ENCODE measurements at regions not wholly inside any gene's neighbourhood (a gene's known extent, or its start where the extent isn't known, plus 50 kb on each side); places are given as distances from the start of the nearest gene placed in this dataset.

DNA sequence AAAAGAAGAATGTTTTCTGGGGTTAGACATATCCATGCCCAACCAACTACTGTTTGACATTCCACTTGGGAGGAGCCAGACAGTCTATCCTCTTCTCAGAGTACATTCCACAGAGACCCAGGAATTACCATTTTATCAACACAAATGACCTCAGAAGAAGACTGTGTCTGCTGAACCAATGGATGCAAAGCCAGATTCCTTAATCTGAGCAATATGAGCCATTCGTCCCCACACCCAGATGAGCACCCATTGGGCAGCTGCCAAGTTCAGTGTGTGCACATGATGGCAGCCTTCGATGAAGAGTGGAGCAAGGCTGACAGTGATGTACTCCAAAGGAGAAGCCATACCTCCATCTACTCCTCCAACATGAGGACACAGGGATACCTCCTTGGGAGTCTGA lies 111.3 kb downstream of the ZNF674 start:
- no peaks in the 10 kb centered on the region for H3K36me3 ChIP-seq (ENCODE audit: control insufficient read depth in 2 of 2, extremely low read depth in 1 of 2, insufficient read depth in 2 of 2, low read length in 2 of 2)
- no peak overlapping the region for H3K4me2 ChIP-seq (ENCODE audit: control insufficient read depth, extremely low read depth, insufficient read depth, low read depth, low read length)
- FAIRE-seq (no peak), DNase-seq (ENCODE audit: low read depth, low spot score) (no peak)
- H3K9ac ChIP-seq (ENCODE audit: control insufficient read depth, extremely low read depth, insufficient read depth, low read length) = no peak overlapping the region
- H3K4me3 ChIP-seq (ENCODE audit: control insufficient read depth in 2 of 3, extremely low read depth in 1 of 3, insufficient read depth in 2 of 3, low read depth in 1 of 3, low read length in 3 of 3) = no peak overlapping the region
- H3K4me1 ChIP-seq (ENCODE audit: control insufficient read depth, extremely low read depth, insufficient read depth, low read length) = no peaks in the 10 kb centered on the region
- H4K20me1 ChIP-seq (ENCODE audit: control insufficient read depth, extremely low read depth, insufficient read depth, low read length) = no peaks in the 10 kb centered on the region
- no peak overlapping the region for H3K27ac ChIP-seq (ENCODE audit: control insufficient read depth, insufficient read depth, low read length)
- H3K27me3 ChIP-seq (ENCODE audit: control insufficient read depth, extremely low read depth, insufficient read depth, low read length) = peaks cover 4% of the 10 kb centered on the region
- TF ChIP-seq, protein P1, sequence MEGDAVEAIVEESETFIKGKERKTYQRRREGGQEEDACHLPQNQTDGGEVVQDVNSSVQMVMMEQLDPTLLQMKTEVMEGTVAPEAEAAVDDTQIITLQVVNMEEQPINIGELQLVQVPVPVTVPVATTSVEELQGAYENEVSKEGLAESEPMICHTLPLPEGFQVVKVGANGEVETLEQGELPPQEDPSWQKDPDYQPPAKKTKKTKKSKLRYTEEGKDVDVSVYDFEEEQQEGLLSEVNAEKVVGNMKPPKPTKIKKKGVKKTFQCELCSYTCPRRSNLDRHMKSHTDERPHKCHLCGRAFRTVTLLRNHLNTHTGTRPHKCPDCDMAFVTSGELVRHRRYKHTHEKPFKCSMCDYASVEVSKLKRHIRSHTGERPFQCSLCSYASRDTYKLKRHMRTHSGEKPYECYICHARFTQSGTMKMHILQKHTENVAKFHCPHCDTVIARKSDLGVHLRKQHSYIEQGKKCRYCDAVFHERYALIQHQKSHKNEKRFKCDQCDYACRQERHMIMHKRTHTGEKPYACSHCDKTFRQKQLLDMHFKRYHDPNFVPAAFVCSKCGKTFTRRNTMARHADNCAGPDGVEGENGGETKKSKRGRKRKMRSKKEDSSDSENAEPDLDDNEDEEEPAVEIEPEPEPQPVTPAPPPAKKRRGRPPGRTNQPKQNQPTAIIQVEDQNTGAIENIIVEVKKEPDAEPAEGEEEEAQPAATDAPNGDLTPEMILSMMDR (optimal IDR thresholded peaks at IDR 0.05 in 1 of 3, IDR thresholded peaks at IDR 0.05 in 1 of 3, conservative IDR thresholded peaks at IDR 0.05 in 1 of 3; ENCODE audit: extremely low read depth in 1 of 3, insufficient read depth in 2 of 3, low read length in 3 of 3) = no peak
- TF ChIP-seq EZH2 (IDR thresholded peaks at IDR 0.05; ENCODE audit: low read length) = no peak
- no peaks in the 10 kb centered on the region for H3K9me1 ChIP-seq (ENCODE audit: control insufficient read depth, extremely low read depth, insufficient read depth, low read length)
- dilution Hi-C loops (cut with MboI; ENCODE audit: extremely low pct_ligation_motif_present, low sequenced_read_pairs) = no loop called here
- no peak overlapping the region for H2AFZ ChIP-seq (ENCODE audit: control insufficient read depth, low read length)
- H3K79me2 ChIP-seq (ENCODE audit: control insufficient read depth, insufficient read depth, low read length) = no peaks in the 10 kb centered on the region
- H3K9me3 ChIP-seq (ENCODE audit: control insufficient read depth, low read depth, low read length) = no peaks in the 10 kb centered on the region

GRCh38 chrX:46408553-46409407 lies 136.4 kb downstream of the ZNF674 start:
- Histone ChIP-seq H3K4me3 (ENCODE audit: control insufficient read depth in 2 of 3, extremely low read depth in 1 of 3, insufficient read depth in 2 of 3, low read depth in 1 of 3, low read length in 3 of 3) (no peak overlapping the region), H3K4me2 (ENCODE audit: control insufficient read depth, extremely low read depth, insufficient read depth, low read depth, low read length) (no peak overlapping the region), H3K9ac (ENCODE audit: control insufficient read depth, extremely low read depth, insufficient read depth, low read length) (no peak overlapping the region), H3K4me1 (ENCODE audit: control insufficient read depth, extremely low read depth, insufficient read depth, low read length) (no peaks in the 10 kb centered on the region), H3K9me3 (ENCODE audit: control insufficient read depth, low read depth, low read length) (no peaks in the 10 kb centered on the region), H4K20me1 (ENCODE audit: control insufficient read depth, extremely low read depth, insufficient read depth, low read length) (no peaks in the 10 kb centered on the region), H2AFZ (ENCODE audit: control insufficient read depth, low read length) (peak overlapping the region; percentile 3), H3K36me3 (ENCODE audit: control insufficient read depth in 2 of 2, extremely low read depth in 1 of 2, insufficient read depth in 2 of 2, low read length in 2 of 2) (no peaks in the 10 kb centered on the region), H3K27me3 (ENCODE audit: control insufficient read depth, extremely low read depth, insufficient read depth, low read length) (peaks cover 5% of the 10 kb centered on the region), H3K27ac (ENCODE audit: control insufficient read depth, insufficient read depth, low read length) (no peak overlapping the region), H3K9me1 (ENCODE audit: control insufficient read depth, extremely low read depth, insufficient read depth, low read length) (no peaks in the 10 kb centered on the region), H3K79me2 (ENCODE audit: control insufficient read depth, insufficient read depth, low read length) (no peaks in the 10 kb centered on the region)
- dilution Hi-C loops (cut with MboI; ENCODE audit: extremely low pct_ligation_motif_present, low sequenced_read_pairs) = no loop called here
- FAIRE-seq (peak; percentile 92), DNase-seq (ENCODE audit: low read depth, low spot score) (peak; percentile 28)
- TF ChIP-seq, protein P1 (optimal IDR thresholded peaks at IDR 0.05 in 1 of 3, IDR thresholded peaks at IDR 0.05 in 1 of 3, conservative IDR thresholded peaks at IDR 0.05 in 1 of 3; ENCODE audit: extremely low read depth in 1 of 3, insufficient read depth in 2 of 3, low read length in 3 of 3) = peak; percentile 75 to 81 (median 79)
- TF ChIP-seq EZH2 (IDR thresholded peaks at IDR 0.05; ENCODE audit: low read length) = no peak
